COR-L47 (cell line): ENCODE measurements at regions not wholly inside any gene's neighbourhood (a gene's known extent, or its start where the extent isn't known, plus 50 kb on each side); places are given as distances from the start of the nearest gene placed in this dataset.
"Not testable (repeated sequence)": the region's sequence is repeated elsewhere in the genome, so short reads cannot be mapped to it uniquely, and the experiment has no call there.

Experiments
- DNase-seq: peaks from one replicate; lab custom pipeline; 2025; lab: John Stamatoyannopoulos, UW

DNA sequence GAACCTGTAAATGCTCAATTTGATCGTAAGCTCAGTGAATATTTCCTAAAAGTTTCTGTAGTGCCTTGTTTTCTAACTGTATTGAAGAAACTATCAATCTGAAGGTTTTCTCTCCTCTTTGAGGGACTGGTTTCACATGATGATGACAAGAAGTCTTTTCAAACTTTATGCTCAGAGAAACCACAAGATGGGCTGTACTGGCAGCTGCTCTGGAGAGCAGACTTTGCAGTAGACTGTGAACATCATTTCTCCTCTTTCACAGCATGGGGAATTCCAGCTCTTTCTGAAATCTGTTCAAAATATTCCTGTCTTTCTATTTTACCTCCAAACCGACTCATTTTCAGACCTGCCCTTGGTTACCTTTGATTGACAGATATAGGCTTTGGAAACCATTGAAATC lies 194.4 kb downstream of the IZUMO3 start:
- DNase-seq = no peak

DNA sequence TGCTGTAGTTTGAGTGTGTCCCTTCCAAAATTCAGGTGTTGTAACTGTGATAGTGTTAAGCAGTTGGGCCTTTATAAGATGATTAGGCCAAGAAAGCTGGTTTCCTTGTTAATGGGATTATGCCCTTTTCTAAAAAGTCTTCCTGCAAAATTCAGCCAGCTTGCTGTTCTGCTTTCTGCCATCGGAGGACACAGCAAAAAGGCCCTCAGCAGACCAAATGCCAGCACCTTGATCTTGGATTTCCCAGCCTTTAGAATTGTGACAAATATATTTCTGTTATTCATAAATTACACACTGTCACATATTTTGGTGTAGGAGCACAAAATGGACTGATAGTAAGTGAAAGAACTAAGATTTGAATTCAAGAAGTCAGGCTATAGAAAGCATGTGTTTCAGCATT lies 203.2 kb downstream of the IZUMO3 start:
- no peak for DNase-seq

DNA sequence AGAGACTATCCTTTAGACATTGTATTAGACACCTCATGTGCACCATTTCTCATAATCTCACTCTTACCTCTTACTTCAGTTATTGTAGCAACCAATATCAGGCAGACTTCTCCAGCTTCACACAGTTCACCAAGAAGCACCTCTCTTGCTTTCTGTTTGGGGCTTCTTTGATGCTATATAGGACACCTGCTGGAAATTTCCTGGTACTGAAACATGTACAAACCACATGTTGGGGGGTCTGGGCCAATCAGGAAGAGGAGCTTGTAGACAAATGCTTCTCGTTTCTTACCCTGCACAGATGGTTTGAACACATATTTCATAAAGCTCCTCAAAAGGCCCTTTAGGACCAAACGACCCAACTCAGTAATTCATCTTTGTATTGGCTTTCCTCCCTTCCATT lies 212.1 kb downstream of the IZUMO3 start:
- no peak for DNase-seq

GRCh38 chr9:24298912-24299311 lies 246.8 kb downstream of the IZUMO3 start:
- DNase-seq = no peak

DNA sequence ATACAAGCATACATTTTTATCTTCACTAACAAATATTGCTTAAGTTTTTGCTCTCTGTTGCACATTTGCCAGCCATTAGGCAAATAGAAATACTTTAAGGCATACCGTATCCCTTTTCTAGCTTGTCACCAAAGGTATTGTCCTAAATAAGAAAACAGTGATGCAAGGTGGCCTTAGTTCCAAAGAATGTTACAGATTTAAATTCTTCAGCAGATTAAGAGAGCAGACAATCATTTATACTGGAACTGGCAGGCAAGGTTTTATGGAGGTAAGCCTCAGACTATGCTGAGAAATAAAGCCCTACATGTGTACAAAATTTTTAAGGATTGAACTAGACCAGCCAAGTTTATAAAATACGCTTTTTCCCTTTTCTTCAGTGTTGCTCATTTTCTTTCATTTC lies 247.8 kb downstream of the IZUMO3 start:
- DNase-seq = no peak

GRCh38 chr9:24296124-24296523 lies 249.6 kb downstream of the IZUMO3 start:
- no peak for DNase-seq

DNA sequence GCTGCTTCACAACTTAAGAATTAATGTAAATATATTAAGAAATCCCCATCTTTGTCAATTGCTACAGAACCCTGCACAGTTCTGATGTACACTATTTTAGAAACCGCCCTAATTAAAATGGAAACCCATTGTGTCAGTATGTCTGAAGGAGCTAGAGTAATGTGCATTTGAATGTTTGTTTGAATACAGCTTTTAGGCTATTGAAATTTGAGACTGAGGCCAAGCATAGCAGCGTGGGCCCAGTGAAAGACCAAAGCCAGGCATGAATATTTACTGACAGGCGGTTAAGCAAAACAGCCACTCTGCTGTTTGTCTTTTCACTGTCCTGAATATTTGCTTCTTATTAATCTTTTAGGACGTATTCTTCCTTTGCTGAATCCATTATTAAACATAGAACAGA lies 252.3 kb downstream of the IZUMO3 start:
- no peak for DNase-seq

DNA sequence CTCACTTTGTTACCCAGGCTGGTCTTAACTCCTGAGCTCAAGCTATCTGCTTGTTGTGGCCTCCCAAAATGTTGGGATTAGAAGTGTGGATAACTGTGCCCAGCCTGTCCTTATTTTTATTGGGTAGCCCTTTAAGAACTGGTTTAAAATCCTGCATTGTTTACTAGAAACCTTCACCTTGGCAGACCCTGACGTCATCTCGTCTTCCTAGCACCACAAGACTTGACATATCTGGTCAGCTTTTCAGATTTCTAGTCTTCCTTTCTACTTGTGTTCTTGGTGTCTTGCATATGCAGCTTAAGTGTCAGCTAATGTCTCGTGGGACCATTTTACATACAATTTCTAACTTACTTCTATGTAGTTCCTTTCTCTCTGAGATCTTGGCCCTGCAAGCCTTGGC lies 258.9 kb downstream of the IZUMO3 start:
- DNase-seq = no peak

GRCh38 chr9:24258626-24259025 lies 287.1 kb downstream of the IZUMO3 start:
- peak; percentile 5 for DNase-seq

DNA sequence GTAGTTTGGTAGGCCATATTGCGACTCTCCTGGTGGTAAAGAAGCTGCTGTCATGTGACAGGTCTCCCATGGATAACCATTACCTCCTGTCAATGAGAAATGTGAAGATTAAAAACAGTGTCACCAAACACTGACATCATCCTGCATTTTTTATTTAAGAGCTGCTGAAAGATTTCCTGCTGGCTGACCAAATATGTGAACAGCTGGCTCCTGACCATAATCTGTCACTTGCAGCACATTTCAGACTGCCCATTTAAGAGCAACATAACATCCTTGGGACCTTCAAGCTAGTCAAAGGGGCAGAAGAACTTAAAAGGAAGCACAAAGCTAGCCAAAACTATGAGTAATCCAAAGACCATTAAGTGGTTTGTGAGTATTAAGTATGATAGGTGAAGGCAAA lies 288.0 kb downstream of the IZUMO3 start:
- DNase-seq = peak; percentile 55

DNA sequence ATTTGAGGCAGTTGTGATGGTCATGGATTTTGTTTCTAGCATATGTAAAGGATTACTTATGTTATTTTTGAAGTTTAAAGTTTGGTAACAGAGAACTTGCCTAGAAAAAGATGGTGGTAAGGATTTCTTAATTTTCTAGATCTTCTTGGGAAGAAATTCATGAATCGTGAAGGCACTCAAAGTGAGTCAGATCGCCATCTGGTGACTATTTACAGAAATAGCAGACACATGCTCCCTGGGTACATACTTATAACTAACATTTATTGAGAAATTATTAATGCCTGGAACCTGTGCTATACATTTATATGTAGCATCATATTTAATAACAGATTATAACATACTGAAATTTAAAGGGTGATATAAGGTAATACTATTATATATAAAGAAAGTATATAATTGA lies 299.7 kb downstream of the IZUMO3 start:
- DNase-seq = no peak

DNA sequence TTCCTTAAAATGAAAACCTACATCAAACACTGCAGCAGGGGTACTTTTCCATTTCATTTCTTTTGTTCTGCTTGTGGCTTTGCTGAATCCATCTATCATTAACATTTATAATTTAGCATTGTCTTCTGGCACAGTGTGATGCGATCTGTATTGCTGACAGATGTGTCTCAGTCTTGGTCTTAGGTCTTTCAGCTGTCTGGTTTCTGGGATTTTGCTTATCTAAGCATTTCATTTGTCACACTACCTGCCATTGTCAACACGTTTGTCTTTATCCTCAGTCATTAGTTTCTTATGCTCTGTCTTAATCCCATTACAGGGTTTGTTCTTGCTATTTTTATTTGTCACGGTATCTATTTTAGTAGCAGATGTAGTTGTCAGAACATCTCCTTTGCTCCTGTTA lies 303.1 kb downstream of the IZUMO3 start:
- DNase-seq = no peak

- no peak for DNase-seq
These were observed 327.0 kb downstream of the IZUMO3 start for GRCh38 chr9:24218656-24219055.

- no peak for DNase-seq
These were observed 335.1 kb downstream of the IZUMO3 start for GRCh38 chr9:24210641-24211040.

GRCh38 chr9:24189986-24190385 lies 355.7 kb downstream of the IZUMO3 start:
- DNase-seq = no peak

- not testable (repeated sequence) for DNase-seq
These were observed 354.5 kb upstream of the ELAVL2 start for GRCh38 chr9:24180572-24180971.

GRCh38 chr9:24144796-24145195 lies 318.8 kb upstream of the ELAVL2 start:
- no peak for DNase-seq

DNA sequence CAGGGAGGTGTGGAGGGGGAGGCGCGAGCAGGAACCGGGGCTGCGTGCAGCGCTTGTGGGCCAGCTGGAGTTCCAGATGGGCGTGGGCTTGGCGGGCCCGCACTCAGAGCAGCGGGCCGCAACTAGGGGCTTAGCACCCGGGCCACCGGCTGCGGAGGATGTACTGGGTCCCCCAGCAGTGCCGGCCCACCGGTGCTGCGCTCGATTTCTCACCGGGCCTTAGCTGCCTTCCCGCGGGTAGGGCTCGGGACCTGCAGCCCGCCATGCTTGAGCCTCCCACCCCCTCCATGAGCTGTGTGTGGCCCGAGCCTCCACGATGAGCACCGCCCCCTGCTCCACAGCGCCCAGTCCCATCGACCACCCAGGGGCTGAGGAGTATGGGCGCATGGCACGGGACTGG lies 309.0 kb upstream of the ELAVL2 start:
- not testable (repeated sequence) for DNase-seq

- DNase-seq = no peak
These were observed 306.2 kb upstream of the ELAVL2 start for GRCh38 chr9:24132244-24132643.

- no peak for DNase-seq
These were observed 301.5 kb upstream of the ELAVL2 start for GRCh38 chr9:24127519-24127918.

DNA sequence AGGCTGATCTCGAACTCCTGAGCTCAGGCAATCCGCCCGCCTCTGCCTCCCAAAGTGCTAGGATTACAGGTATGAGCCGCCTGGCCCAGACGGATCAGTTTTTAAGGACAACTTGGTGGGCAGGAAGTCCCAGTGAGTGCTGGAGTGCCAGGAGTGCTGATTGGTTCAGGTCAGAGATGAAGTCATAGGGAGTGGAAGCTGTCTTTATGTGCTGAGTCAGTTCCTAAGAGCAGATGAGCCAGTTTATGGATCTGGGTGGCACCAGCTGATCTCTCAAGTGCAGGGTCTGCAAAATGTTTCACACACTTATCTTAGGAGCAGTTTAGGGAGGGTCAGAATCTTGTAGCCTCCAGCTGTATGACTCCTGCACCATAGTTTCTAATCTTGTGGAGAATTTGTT lies 292.1 kb upstream of the ELAVL2 start:
- no peak for DNase-seq

DNA sequence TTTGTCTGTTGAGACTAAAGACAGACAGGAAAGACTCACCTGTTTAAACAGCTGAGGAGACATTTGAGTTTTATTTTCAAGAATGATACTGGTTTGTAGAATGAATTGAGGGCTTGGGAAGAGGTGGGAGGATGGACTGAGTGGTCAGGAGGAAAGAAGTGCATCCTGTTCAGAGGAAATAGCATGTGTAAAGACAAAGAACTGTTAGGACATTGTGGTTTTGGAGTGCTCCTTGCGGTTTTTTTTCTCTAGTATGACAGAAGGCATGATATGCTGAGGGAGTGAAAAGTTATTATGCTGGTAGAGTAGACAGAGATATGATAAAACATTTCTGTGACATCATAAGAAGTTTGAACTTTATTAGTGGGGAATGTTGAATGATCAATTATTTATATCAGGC lies 270.7 kb upstream of the ELAVL2 start:
- no peak for DNase-seq

DNA sequence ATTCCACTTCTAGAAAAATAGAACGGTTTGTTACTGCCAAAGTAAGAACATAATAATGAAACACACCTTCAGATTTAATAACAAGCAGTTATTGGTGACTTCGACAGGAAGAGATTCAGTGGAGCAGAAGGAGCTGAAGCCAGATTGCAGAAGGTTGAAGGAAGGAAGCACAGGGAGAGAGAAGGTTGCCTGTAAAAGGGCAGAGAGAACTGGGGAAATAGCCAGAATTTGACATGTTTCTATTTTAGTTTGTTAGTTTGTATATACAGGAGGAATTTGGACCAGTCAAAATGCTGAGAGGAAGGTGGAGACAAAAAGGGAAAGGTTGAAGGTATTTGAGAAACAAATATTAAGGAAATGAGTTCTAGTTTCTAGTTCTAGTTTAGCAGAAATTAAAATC lies 269.2 kb upstream of the ELAVL2 start:
- DNase-seq = no peak

- peak; percentile 4 for DNase-seq
These were observed 264.5 kb upstream of the ELAVL2 start for GRCh38 chr9:24090566-24090965.

GRCh38 chr9:24073666-24074065 lies 247.6 kb upstream of the ELAVL2 start:
- no peak for DNase-seq
